ENCODE measurements at regions not wholly inside any gene's neighbourhood (a gene's known extent, or its start where the extent isn't known, plus 50 kb on each side); places are given as distances from the start of the nearest gene placed in this dataset.
"Not testable (repeated sequence)": the region's sequence is repeated elsewhere in the genome, so short reads cannot be mapped to it uniquely, and the experiment has no call there.

DNA sequence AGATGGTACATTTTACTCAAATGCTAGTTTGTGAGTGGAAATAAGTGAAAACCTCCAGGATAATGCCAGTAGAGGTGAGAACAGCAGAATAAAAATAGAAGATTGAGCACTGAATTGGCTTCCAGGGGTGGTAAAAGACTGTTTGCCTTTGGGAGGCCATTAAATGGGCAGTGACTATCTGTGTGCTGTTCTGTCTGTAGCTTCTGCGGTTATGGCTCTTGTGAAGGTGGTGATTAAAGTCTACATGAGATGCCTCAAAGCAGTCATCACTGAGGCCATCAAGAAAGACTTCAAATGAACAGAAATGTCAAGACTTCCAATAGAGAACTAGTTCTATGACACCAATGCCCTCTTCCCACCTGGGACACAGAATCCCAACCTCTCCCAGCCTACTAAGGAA, 108.8 kb downstream of the EFHB start:
- H3K23ac ChIP-seq (ENCODE audit: low read length), result no peak overlapping the region

GRCh38 chr3:19822805-19823204, 111.2 kb downstream of the EFHB start:
- no peak overlapping the region for H2BK15ac ChIP-seq (replicated peaks; ENCODE audit: low read depth)
- no CpG with 5 or more reads among the region's 4 CpGs for WGBS (ENCODE audit: extremely low coverage, insufficient coverage, low lambda C conversion rate)
- H3K4me2 ChIP-seq (ENCODE audit: low read length), result no peak overlapping the region
- no peak overlapping the region for H3K4ac ChIP-seq (ENCODE audit: low read depth, low read length)
- no peak overlapping the region for H3K56ac ChIP-seq (ENCODE audit: low read length)
- no peak overlapping the region for H2BK120ac ChIP-seq (ENCODE audit: low read depth, low read length)
- no peak overlapping the region for H2AK5ac ChIP-seq (ENCODE audit: low read length)
- no peak overlapping the region for H4K8ac ChIP-seq (ENCODE audit: low read depth, low read length)
- no peak overlapping the region for H3K23ac ChIP-seq (ENCODE audit: low read length)
- no peaks in the 10 kb centered on the region for H3K79me2 ChIP-seq (ENCODE audit: control insufficient read depth, insufficient read depth, low read length)
- H3K9ac ChIP-seq (ENCODE audit: low read length), result no peak overlapping the region
- no peak overlapping the region for H4K5ac ChIP-seq (ENCODE audit: low read length)
- H3K18ac ChIP-seq (ENCODE audit: low read length), result no peak overlapping the region
- H3K4me3 ChIP-seq (ENCODE audit: low read length), result no peak overlapping the region
- H3K27me3 ChIP-seq (ENCODE audit: insufficient read depth, low read length, poor library complexity), result no peaks in the 10 kb centered on the region
- no peak for DNase-seq
- no peak overlapping the region for H3K27ac ChIP-seq (ENCODE audit: low read depth, low read length)
- no peaks in the 10 kb centered on the region for H3K4me1 ChIP-seq (ENCODE audit: control insufficient read depth, low read depth, low read length)
- H3K36me3 ChIP-seq (ENCODE audit: control insufficient read depth, insufficient read depth, low read length), result no peaks in the 10 kb centered on the region
- no peaks in the 10 kb centered on the region for H3K79me1 ChIP-seq (ENCODE audit: low read length)
- no peak overlapping the region for H2BK5ac ChIP-seq (ENCODE audit: low read length)

More for the DNA sequence above, 108.8 kb downstream of the EFHB start:
- Histone ChIP-seq H3K18ac (ENCODE audit: low read length) (no peak overlapping the region), H4K5ac (ENCODE audit: low read length) (no peak overlapping the region), H2BK5ac (ENCODE audit: low read length) (no peak overlapping the region), H3K4me1 (ENCODE audit: control insufficient read depth, low read depth, low read length) (no peaks in the 10 kb centered on the region), H2AK5ac (ENCODE audit: low read length) (no peak overlapping the region), H3K4ac (ENCODE audit: low read depth, low read length) (no peak overlapping the region), H3K79me2 (ENCODE audit: control insufficient read depth, insufficient read depth, low read length) (no peaks in the 10 kb centered on the region), H4K8ac (ENCODE audit: low read depth, low read length) (no peak overlapping the region), H2BK15ac (replicated peaks; ENCODE audit: low read depth) (no peak overlapping the region), H3K79me1 (ENCODE audit: low read length) (no peaks in the 10 kb centered on the region), H3K9ac (ENCODE audit: low read length) (no peak overlapping the region), H2BK120ac (ENCODE audit: low read depth, low read length) (no peak overlapping the region), H3K4me3 (ENCODE audit: low read length) (no peak overlapping the region), H3K36me3 (ENCODE audit: control insufficient read depth, insufficient read depth, low read length) (no peaks in the 10 kb centered on the region), H3K27me3 (ENCODE audit: insufficient read depth, low read length, poor library complexity) (no peaks in the 10 kb centered on the region), H3K27ac (ENCODE audit: low read depth, low read length) (no peak overlapping the region), H3K4me2 (ENCODE audit: low read length) (no peak overlapping the region), H3K56ac (ENCODE audit: low read length) (no peak overlapping the region)
- no peak for DNase-seq
- WGBS (ENCODE audit: extremely low coverage, insufficient coverage, low lambda C conversion rate), result no CpG with 5 or more reads among the region's 1 CpG

- no peaks in the 10 kb centered on the region for H3K79me2 ChIP-seq (ENCODE audit: control insufficient read depth, insufficient read depth, low read length)
- no peak overlapping the region for H2BK15ac ChIP-seq (replicated peaks; ENCODE audit: low read depth)
- H2AK5ac ChIP-seq (ENCODE audit: low read length), result no peak overlapping the region
- H3K79me1 ChIP-seq (ENCODE audit: low read length), result no peaks in the 10 kb centered on the region
- H3K4me1 ChIP-seq (ENCODE audit: control insufficient read depth, low read depth, low read length), result no peaks in the 10 kb centered on the region
- no peak overlapping the region for H3K27ac ChIP-seq (ENCODE audit: low read depth, low read length)
- H3K27me3 ChIP-seq (ENCODE audit: insufficient read depth, low read length, poor library complexity), result no peaks in the 10 kb centered on the region
- H3K4me2 ChIP-seq (ENCODE audit: low read length), result no peak overlapping the region
- WGBS (ENCODE audit: extremely low coverage, insufficient coverage, low lambda C conversion rate), result no CpG with 5 or more reads among the region's 1 CpG
- H3K56ac ChIP-seq (ENCODE audit: low read length), result no peak overlapping the region
- H2BK5ac ChIP-seq (ENCODE audit: low read length), result no peak overlapping the region
- H3K23ac ChIP-seq (ENCODE audit: low read length), result no peak overlapping the region
- H4K5ac ChIP-seq (ENCODE audit: low read length), result no peak overlapping the region
- peak; percentile 60 for DNase-seq
- peak overlapping the region; percentile 36 for H3K4ac ChIP-seq (ENCODE audit: low read depth, low read length)
- H3K36me3 ChIP-seq (ENCODE audit: control insufficient read depth, insufficient read depth, low read length), result no peaks in the 10 kb centered on the region
- no peak overlapping the region for H4K8ac ChIP-seq (ENCODE audit: low read depth, low read length)
- H3K4me3 ChIP-seq (ENCODE audit: low read length), result no peak overlapping the region
- H3K18ac ChIP-seq (ENCODE audit: low read length), result no peak overlapping the region
- no peak overlapping the region for H2BK120ac ChIP-seq (ENCODE audit: low read depth, low read length)
- H3K9ac ChIP-seq (ENCODE audit: low read length), result no peak overlapping the region
Observed at GRCh38 chr3:19816631-19817030, 117.4 kb downstream of the EFHB start.

GRCh38 chr3:19815805-19816204, 118.2 kb downstream of the EFHB start:
- no peak overlapping the region for H3K4me2 ChIP-seq (ENCODE audit: low read length)
- no peak overlapping the region for H2AK5ac ChIP-seq (ENCODE audit: low read length)
- H3K79me2 ChIP-seq (ENCODE audit: control insufficient read depth, insufficient read depth, low read length), result no peaks in the 10 kb centered on the region
- H4K5ac ChIP-seq (ENCODE audit: low read length), result no peak overlapping the region
- H3K4ac ChIP-seq (ENCODE audit: low read depth, low read length), result no peak overlapping the region
- H3K27me3 ChIP-seq (ENCODE audit: insufficient read depth, low read length, poor library complexity), result no peaks in the 10 kb centered on the region
- no peak overlapping the region for H3K4me3 ChIP-seq (ENCODE audit: low read length)
- H4K8ac ChIP-seq (ENCODE audit: low read depth, low read length), result no peak overlapping the region
- H2BK15ac ChIP-seq (replicated peaks; ENCODE audit: low read depth), result no peak overlapping the region
- no peak overlapping the region for H3K18ac ChIP-seq (ENCODE audit: low read length)
- H3K56ac ChIP-seq (ENCODE audit: low read length), result no peak overlapping the region
- H3K23ac ChIP-seq (ENCODE audit: low read length), result no peak overlapping the region
- no peaks in the 10 kb centered on the region for H3K36me3 ChIP-seq (ENCODE audit: control insufficient read depth, insufficient read depth, low read length)
- H3K4me1 ChIP-seq (ENCODE audit: control insufficient read depth, low read depth, low read length), result no peaks in the 10 kb centered on the region
- peak; percentile 4 for DNase-seq
- H2BK5ac ChIP-seq (ENCODE audit: low read length), result no peak overlapping the region
- no peaks in the 10 kb centered on the region for H3K79me1 ChIP-seq (ENCODE audit: low read length)
- H3K27ac ChIP-seq (ENCODE audit: low read depth, low read length), result no peak overlapping the region
- no peak overlapping the region for H2BK120ac ChIP-seq (ENCODE audit: low read depth, low read length)
- no CpG with 5 or more reads among the region's 1 CpG for WGBS (ENCODE audit: extremely low coverage, insufficient coverage, low lambda C conversion rate)
- no peak overlapping the region for H3K9ac ChIP-seq (ENCODE audit: low read length)

DNA sequence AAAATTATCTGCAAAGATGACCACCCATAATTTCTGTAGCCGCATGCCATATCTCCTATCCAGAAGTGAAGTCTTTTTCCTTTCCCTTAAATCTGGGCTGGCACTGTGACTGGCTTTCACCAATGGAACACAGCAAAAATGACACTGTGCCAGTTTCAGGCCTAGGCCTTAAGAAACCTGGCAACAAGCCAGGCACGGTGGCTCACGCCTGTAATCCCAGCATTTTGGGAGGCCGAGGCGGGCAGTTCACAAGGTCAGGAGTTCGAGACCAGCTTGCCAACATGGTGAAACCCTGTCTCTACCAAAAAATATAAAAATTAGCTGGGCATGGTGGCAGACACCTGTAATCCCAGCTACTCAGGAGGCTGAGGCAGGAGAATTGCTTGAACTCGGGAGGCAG, 120.3 kb downstream of the EFHB start:
- H3K9ac ChIP-seq (ENCODE audit: low read length); H3K27me3 ChIP-seq (ENCODE audit: insufficient read depth, low read length, poor library complexity); H2BK120ac ChIP-seq (ENCODE audit: low read depth, low read length); H3K4ac ChIP-seq (ENCODE audit: low read depth, low read length); H3K4me3 ChIP-seq (ENCODE audit: low read length); H3K23ac ChIP-seq (ENCODE audit: low read length); H3K4me1 ChIP-seq (ENCODE audit: control insufficient read depth, low read depth, low read length); H2BK5ac ChIP-seq (ENCODE audit: low read length); H3K4me2 ChIP-seq (ENCODE audit: low read length); H3K27ac ChIP-seq (ENCODE audit: low read depth, low read length); H4K5ac ChIP-seq (ENCODE audit: low read length); H3K79me1 ChIP-seq (ENCODE audit: low read length); H3K18ac ChIP-seq (ENCODE audit: low read length); DNase-seq; H3K36me3 ChIP-seq (ENCODE audit: control insufficient read depth, insufficient read depth, low read length); H4K8ac ChIP-seq (ENCODE audit: low read depth, low read length); H3K79me2 ChIP-seq (ENCODE audit: control insufficient read depth, insufficient read depth, low read length); H2AK5ac ChIP-seq (ENCODE audit: low read length); H3K56ac ChIP-seq (ENCODE audit: low read length); H2BK15ac ChIP-seq (replicated peaks; ENCODE audit: low read depth): not testable (repeated sequence)
- WGBS (ENCODE audit: extremely low coverage, insufficient coverage, low lambda C conversion rate), result no CpG with 5 or more reads among the region's 7 CpGs

DNA sequence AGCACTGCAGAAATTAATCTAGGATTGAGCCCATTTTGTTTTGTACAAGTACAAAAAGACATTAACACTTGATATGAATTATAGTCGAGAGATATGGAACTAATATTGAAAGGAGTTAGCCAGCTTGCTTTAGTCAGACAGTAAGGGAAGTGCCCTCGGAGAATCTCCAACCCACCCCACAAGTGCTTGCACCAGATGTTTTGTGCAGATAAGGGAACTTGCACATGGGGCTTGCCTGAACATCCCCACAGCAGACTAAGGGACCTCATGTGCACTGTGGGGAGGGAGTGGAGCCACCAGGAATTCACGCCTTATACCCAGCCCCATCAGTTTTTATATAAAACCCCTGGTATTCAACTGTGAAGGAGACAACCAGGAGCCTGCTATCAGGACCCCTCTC, 122.3 kb downstream of the EFHB start:
- Histone ChIP-seq H3K79me1 (ENCODE audit: low read length) (no peaks in the 10 kb centered on the region), H3K56ac (ENCODE audit: low read length) (no peak overlapping the region), H3K23ac (ENCODE audit: low read length) (no peak overlapping the region), H3K4ac (ENCODE audit: low read depth, low read length) (no peak overlapping the region), H3K36me3 (ENCODE audit: control insufficient read depth, insufficient read depth, low read length) (no peaks in the 10 kb centered on the region), H3K4me2 (ENCODE audit: low read length) (no peak overlapping the region), H3K79me2 (ENCODE audit: control insufficient read depth, insufficient read depth, low read length) (no peaks in the 10 kb centered on the region), H4K5ac (ENCODE audit: low read length) (no peak overlapping the region), H3K27ac (ENCODE audit: low read depth, low read length) (no peak overlapping the region), H4K8ac (ENCODE audit: low read depth, low read length) (no peak overlapping the region), H2AK5ac (ENCODE audit: low read length) (no peak overlapping the region), H2BK15ac (replicated peaks; ENCODE audit: low read depth) (no peak overlapping the region), H2BK120ac (ENCODE audit: low read depth, low read length) (no peak overlapping the region), H3K4me3 (ENCODE audit: low read length) (no peak overlapping the region), H3K18ac (ENCODE audit: low read length) (peak overlapping the region; percentile 5), H3K9ac (ENCODE audit: low read length) (no peak overlapping the region), H3K27me3 (ENCODE audit: insufficient read depth, low read length, poor library complexity) (no peaks in the 10 kb centered on the region), H2BK5ac (ENCODE audit: low read length) (no peak overlapping the region), H3K4me1 (ENCODE audit: control insufficient read depth, low read depth, low read length) (no peaks in the 10 kb centered on the region)
- DNase-seq, result no peak
- WGBS (ENCODE audit: extremely low coverage, insufficient coverage, low lambda C conversion rate), result no CpG with 5 or more reads among the region's 3 CpGs

Data from mesendoderm (in vitro differentiated cells).